GM21737 (cell line): ENCODE measurements at regions not wholly inside any gene's neighbourhood (a gene's known extent, or its start where the extent isn't known, plus 50 kb on each side); places are given as distances from the start of the nearest gene placed in this dataset.

Source experiments
- ATAC-seq: cut with Tn5 transposase; IDR thresholded peaks from one replicate; pipeline ENCODE4 v1.9.1; 2021; ENCODE audit warnings: mild to moderate bottlenecking, moderate library complexity; ENCODE audit not compliant: unreplicated experiment

DNA sequence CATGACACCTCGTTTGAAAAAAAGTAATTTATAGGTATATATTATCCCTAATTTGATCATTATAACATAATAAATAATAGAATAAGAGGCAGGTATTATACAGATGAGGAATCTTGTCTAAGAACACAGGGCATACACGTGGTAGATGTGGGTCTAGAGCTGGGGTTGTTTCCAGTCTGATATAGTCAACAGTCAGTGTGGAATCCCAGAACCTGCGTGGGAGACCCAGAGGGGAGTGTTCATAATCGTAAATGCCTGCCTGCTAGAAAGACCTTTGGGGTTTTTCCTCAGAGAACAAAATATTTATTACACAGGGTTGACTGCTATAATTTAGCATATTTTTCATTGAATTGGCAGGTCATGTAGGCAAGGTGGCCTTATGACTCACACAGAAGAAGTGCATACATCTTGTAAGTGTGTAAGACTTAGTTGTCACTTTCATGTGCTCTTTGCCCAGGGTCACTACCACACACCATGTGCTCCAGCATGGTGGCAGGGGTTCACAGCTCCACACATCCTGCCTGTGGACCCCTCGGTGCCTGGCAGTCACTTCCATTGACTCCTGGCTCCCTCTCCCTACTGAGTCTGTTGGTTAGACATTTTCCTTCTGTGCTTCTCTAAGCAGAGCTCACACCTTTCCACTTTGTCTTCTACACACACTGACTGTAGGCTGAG is 94.9 kb upstream of the IKZF1 start:
- ATAC-seq: no peak

DNA sequence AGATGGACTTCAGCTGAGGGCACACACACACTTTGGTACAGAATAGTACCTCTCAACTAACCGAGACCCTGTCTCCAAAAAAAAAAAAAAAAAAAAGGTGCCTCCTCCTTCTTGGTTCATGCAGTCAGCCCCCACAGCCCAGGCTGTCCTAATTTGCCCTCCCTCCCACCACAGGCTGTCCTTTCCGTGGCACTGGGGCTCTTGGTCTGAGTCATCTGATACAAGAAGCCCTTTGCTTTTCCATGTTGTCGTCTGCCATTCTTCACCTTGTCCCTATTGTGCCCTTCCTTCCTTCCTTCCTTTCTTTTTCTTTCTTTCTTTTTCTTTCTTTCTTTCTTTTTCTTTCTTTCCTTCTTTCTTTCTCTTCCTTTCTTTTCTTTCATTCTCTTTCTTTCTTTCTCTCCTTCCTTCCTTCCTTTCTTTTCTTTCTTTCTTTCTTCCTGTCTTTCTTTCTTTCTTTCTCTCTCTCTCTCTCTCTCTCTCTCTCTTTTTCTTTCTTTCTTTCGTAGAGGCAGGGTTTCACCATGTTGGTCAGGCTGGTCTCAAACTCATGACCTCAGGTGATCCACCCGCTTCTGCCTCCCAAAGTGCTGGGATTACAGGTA is 96.0 kb upstream of the IKZF1 start:
- no peak for ATAC-seq

DNA sequence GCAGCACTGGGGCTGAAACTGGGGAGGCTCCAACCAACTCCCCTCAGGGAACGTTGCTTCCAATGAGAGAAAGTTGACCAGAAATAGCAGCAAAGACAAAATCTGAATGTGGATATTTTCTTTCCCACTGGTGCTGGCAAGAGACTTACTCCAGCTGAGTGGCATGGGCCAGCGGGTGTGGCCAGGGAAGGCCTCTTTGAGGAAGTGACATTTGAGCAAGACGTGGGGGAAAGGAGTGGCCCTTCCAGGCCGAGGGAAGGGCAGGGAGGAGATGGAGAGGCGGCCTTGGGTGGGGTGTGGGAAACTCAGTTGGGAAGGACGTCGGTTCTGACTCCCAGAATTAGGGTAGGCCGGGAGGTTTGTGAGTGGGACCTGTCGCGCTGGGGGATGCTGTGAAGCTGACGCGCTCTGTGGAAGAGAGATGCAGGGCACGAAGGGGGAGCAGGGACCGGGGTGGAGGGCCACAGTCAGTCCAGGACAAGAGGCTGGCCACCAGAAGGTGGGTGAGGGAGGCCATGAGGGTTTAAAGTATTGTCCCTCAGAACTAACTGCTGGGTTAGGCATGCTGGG is 96.7 kb upstream of the IKZF1 start:
- no peak for ATAC-seq

GRCh38 chr7:50207251-50207564 is 97.3 kb upstream of the IKZF1 start:
- ATAC-seq: no peak

DNA sequence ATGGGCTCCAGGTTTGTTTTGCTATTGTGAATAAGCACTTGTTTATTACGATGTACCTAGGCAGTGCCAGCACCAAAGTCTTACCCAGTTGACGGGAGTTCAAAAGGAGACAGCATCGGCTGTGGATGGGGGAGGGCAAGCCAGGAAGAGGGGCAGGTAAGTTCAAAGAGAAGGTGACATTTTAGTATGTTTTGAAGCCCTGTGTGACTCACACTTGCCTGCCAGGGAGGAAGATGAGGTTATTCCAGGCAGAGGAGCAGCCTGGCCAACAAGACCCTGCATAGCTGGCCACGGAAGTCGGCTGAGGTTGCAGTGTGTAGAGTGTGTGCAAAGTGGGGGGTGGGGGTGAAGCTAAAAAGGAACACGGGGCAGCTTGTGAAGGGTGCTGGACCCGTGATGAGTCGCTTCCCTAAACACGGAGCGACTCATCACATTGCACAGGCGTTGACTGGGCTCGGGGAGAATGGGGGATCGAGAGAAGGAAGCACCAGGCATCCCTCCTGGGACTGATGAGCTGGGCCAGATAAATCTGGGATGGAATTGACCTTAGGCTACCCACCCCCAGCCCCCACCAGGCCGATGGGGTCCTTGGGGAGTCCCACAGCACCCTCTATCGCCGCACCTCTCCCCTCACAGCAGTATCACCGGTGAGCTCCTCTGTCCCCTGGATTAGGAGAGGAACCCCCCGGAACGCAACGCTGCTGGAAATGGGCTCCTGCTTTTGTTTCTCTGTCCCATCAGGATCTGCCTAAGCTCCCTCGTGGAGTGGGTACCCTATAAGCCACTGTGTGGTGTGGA is 97.9 kb upstream of the IKZF1 start:
- ATAC-seq: no peak

- ATAC-seq: no peak
These were observed 99.5 kb upstream of the IKZF1 start for GRCh38 chr7:50205011-50205410.

DNA sequence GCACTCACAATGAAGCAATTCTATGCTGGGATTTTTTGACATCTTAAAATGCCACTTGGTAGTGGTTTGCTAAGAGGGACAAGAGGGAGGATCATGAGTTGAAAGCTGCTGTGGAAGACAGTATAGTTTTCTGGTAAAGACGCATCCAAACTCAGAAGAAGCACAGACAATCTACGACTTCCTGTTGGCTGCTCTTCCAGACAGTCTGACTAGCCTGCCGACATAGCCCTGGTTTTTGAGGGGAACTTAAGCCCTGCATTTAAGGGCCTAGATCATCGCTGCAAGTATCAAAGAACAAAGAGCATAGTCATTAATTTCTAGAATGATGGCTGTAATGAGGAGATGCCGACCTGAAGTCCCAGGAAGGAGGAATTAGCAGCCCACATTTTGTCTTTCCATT is 99.9 kb upstream of the IKZF1 start:
- ATAC-seq: no peak

DNA sequence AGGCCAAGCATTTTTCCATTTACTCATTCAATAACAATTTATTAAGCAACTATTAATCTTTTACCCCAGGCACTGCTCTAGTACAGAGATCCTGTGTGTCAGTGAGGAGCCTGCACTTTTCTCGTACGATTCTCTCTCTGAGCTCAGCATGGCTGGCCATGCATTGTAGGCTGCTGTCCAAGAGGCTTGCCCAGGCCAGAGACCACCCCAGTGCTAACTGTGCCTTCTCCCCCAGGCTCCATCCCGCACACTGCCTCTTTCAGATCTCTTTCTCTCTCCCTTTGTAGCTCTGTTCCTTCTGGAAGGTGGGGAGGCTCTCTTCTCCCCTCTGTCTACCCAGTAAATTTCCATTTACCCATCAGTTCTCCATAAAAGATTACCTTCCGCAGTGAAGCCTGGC is 101.0 kb upstream of the IKZF1 start:
- ATAC-seq: no peak

- no peak for ATAC-seq
These were observed 102.4 kb upstream of the IKZF1 start for GRCh38 chr7:50202052-50202555.

DNA sequence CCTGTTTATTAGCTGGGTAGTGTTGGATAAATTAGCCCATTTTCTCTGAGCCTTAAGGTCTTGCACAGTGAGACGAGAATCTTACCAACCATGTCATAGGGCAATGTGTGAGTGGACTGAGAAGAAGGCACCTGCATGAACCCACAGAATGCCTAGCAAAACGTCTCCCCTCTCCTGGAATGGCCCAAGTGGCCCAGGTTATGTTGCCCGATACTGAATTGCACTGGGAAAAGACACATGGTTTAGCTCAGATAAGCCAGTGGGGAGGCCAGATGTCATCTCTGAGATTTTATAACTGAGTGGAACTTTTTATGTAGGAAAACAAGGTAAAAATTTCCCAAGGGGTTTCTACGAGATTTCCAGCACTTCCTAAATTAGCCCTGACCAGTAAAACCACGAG is 104.7 kb upstream of the IKZF1 start:
- no peak for ATAC-seq

- peak; percentile 85 for ATAC-seq
These were observed 104.5 kb upstream of the ZPBP start for GRCh38 chr7:50197549-50197948.

GRCh38 chr7:50196719-50197118 is 103.7 kb upstream of the ZPBP start:
- ATAC-seq: no peak

DNA sequence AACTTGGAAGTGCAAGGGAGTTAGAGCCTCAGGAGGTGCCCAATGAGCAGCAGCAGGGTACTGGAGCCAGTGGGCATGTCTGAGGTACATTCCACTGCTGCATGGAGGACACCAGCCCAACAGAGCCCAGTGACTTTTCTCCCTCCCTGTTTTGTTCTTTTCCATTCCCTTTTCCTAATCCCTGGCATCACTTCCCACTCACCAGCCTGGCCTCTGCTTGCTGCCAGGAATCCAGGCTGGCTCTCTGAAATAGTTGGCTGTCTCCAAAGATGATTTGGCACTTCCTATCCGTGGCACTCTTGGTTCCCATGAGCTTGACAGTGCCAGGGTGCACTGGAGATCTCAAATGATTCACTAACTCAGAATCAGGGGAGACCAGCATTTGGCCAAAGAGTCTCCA is 97.7 kb upstream of the ZPBP start:
- ATAC-seq: no peak

GRCh38 chr7:50189371-50189770 is 96.3 kb upstream of the ZPBP start:
- ATAC-seq: no peak

GRCh38 chr7:50185951-50186682 is 93.1 kb upstream of the ZPBP start:
- no peak for ATAC-seq

GRCh38 chr7:50185208-50185607 is 92.2 kb upstream of the ZPBP start:
- no peak for ATAC-seq

DNA sequence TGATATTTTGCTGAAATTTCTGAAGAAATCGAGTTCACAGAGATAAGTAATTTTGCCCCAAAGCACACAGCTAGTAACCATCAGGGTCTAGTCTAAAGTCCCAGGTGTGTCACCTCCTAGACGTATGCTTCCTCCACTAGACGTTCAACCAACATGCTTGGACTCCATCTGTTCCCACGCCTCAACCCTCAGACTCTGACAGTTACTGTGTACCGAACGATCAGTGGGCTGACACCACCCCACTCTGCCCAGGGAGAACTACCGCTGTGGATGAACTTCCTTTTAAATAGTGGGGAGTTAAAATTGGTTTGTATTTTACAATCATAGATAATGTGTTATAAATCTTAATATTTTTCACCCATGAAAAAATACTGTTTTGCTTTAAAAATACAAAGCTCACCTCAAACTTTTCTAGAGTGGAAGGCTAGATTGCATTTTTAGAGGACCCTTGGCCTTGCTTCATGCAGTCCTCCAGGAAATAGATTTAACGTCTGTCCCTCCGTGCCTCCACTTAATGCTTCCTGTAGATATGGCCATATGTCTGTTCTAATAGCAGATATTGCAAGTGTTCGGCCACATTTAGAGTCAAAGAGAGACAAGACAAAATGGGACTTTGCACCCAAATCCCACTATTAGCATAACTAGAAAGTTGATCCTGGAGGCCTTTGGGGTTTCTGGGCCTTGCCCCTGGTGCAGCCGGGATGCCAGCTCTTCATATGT is 91.4 kb upstream of the ZPBP start:
- no peak for ATAC-seq

- ATAC-seq: no peak
These were observed 89.7 kb upstream of the ZPBP start for GRCh38 chr7:50182759-50183158.

DNA sequence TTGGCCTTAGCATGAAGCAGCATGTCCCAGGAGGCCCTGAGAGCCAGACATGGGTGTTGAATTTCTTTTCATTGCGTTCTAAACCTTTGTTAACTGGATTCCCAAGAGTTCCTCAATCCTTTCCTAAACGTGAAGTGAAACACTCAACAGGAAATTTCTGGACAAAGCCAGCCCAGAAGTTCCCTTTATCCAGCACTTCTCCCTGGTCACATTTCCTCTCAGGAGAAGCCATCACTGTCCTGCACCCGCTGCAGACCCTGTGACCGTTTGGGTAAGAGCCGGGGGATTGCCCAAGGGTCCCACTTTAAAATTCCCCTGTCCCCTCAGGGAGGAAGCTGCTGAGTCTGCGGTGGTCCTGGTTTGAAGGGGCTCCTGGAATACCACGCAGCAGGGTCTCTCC is 88.0 kb upstream of the ZPBP start:
- no peak for ATAC-seq

- ATAC-seq: no peak
These were observed 85.1 kb upstream of the ZPBP start for GRCh38 chr7:50178166-50178565.

DNA sequence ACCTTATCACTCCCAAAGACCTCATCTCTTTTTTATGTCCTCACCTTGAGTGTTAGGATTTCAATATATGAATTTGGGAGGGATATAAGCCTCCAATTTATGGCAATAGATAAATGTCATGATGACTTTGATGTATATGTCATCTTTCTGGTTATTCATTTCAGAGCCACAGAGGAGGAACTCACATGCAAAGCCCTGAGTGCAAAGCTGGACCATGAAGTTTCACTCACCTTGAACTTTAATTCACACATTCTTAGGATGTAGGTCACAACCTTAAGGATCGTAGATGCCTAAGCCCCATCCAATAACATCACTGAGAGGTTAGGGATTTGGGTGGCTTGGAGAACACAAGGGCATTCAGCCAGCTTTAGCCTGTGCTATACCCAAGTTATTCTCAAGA is 81.9 kb upstream of the ZPBP start:
- ATAC-seq: no peak
